Brain pericyte (primary cell): ENCODE measurements at regions not wholly inside any gene's neighbourhood (a gene's known extent, or its start where the extent isn't known, plus 50 kb on each side); places are given as distances from the start of the nearest gene placed in this dataset.

Experiments
- DNase-seq: peaks from one replicate; pipeline ENCODE4 v3.0.0-alpha.2; 2012; ENCODE audit warnings: low read depth, low spot score

- DNase-seq = no peak
These were observed 54.4 kb upstream of the PIK3R1 start for GRCh38 chr5:68161156-68161555.

- DNase-seq = no peak
These were observed 56.2 kb upstream of the PIK3R1 start for GRCh38 chr5:68159224-68159951.

GRCh38 chr5:68155940-68156339 is 59.6 kb upstream of the PIK3R1 start:
- no peak for DNase-seq

GRCh38 chr5:68154119-68154857 is 61.3 kb upstream of the PIK3R1 start:
- DNase-seq = no peak

- no peak for DNase-seq
These were observed 63.7 kb upstream of the PIK3R1 start for GRCh38 chr5:68151812-68152211.

GRCh38 chr5:68149189-68149588 is 66.4 kb upstream of the PIK3R1 start:
- no peak for DNase-seq

GRCh38 chr5:68148096-68148495 is 67.5 kb upstream of the PIK3R1 start:
- DNase-seq = no peak

GRCh38 chr5:68147659-68148058 is 67.9 kb upstream of the PIK3R1 start:
- DNase-seq = no peak

- DNase-seq = no peak
These were observed 74.1 kb upstream of the PIK3R1 start for GRCh38 chr5:68141494-68141893.

GRCh38 chr5:68140763-68141162 is 74.8 kb upstream of the PIK3R1 start:
- no peak for DNase-seq

GRCh38 chr5:68139611-68140441 is 75.7 kb upstream of the PIK3R1 start:
- no peak for DNase-seq

- no peak for DNase-seq
These were observed 77.9 kb upstream of the PIK3R1 start for GRCh38 chr5:68137511-68138140.

- no peak for DNase-seq
These were observed 80.8 kb upstream of the PIK3R1 start for GRCh38 chr5:68134669-68135313.

- DNase-seq = no peak
These were observed 81.4 kb upstream of the PIK3R1 start for GRCh38 chr5:68134033-68134668.

- DNase-seq = no peak
These were observed 85.3 kb upstream of the PIK3R1 start for GRCh38 chr5:68130253-68130652.

- no peak for DNase-seq
These were observed 86.2 kb upstream of the PIK3R1 start for GRCh38 chr5:68129364-68129763.

- DNase-seq = no peak
These were observed 88.7 kb upstream of the PIK3R1 start for GRCh38 chr5:68126886-68127285.

GRCh38 chr5:68122439-68123328 is 92.9 kb upstream of the PIK3R1 start:
- no peak for DNase-seq

GRCh38 chr5:68116868-68117411 is 98.6 kb upstream of the PIK3R1 start:
- DNase-seq = no peak

GRCh38 chr5:68116408-68116807 is 99.1 kb upstream of the PIK3R1 start:
- no peak for DNase-seq
